Psoas muscle (tissue), 7 donors: ENCODE measurements at regions not wholly inside any gene's neighbourhood (a gene's known extent, or its start where the extent isn't known, plus 50 kb on each side); places are given as distances from the start of the nearest gene placed in this dataset.

Experiments
- ATAC-seq, 4 donors: fragments of 200-7000 bp; cut with Tn5 transposase; one replicate each; pipeline ENCODE4 v1.9.1; 2020; ENCODE audit warnings: moderate library complexity in 3 of 4, mild to moderate bottlenecking in 2 of 4
- DNase-seq, 2 donors: peaks; one replicate each; pipeline ENCODE4 v3.0.0-alpha.2; 2020
- H3K27ac ChIP-seq: fragments of 200-600 bp; one replicate; pipeline ENCODE4 v1.8.0; 2022
- H3K27me3 ChIP-seq, 3 donors: fragments of 200-600 bp in 1 of 3; one replicate each; pipeline versions ENCODE4 v1.6.1 to v1.8.0; 2013 to 2022; ENCODE audit warnings: low read length in 2 of 3, mild to moderate bottlenecking in 2 of 3, moderate library complexity in 1 of 3; ENCODE audit not compliant: insufficient read depth in 3 of 3
- H3K36me3 ChIP-seq, 2 donors: fragments of 200-600 bp in 1 of 2; one replicate each; pipeline versions ENCODE4 v1.6.1 to v1.8.0; 2013 to 2022; ENCODE audit warnings: low read depth in 1 of 2, mild to moderate bottlenecking in 1 of 2, moderate library complexity in 1 of 2; ENCODE audit not compliant: insufficient read depth in 1 of 2
- H3K4me1 ChIP-seq: fragments of 200-600 bp; one replicate; pipeline ENCODE4 v1.8.0; 2022
- H3K4me3 ChIP-seq: fragments of 200-600 bp; one replicate; pipeline ENCODE4 v1.8.0; 2022; ENCODE audit warnings: mild to moderate bottlenecking
- H3K9me3 ChIP-seq: fragments of 200-600 bp; one replicate; pipeline ENCODE4 v1.8.0; 2022
- WGBS, 3 donors: extraction: QIAGEN DNeasy Blood & Tissue Kit; methylation state at CpG; one replicate each; pipeline versions ENCODE4 v1.1.6 to v1.1.7; 2013; 5-methylcytosine and 5-hydroxymethylcytosine counted together
- intact Hi-C, 2 donors: fragments of 100-400 bp; cut with DNase I; formaldehyde crosslinking; loops; one replicate each; pipeline versions ENCODE4 v1.11.0 to v1.14.2; 2022
- TF ChIP-seq, protein P1 (sequence below): fragments of 200-600 bp; IDR thresholded peaks from one replicate; pipeline ENCODE4 v1.8.0; 2022; ENCODE audit warnings: antibody characterized with exemption
- donor health status: healthy with polysubstance abuse.
- donor health status: DM: no; HTN: no; CAD: no; lungs with moderate emphysema.
- donor health status: Bipolar disorder and iron deficiency.
- donor health status: healthy.
- donor health status: DM: yes; HTN: yes; CAD: no.
- donor health status: DM: no; HTN: no; CAD: no.
- donor health status: DM: yes; HTN: yes; CAD: no.

DNA sequence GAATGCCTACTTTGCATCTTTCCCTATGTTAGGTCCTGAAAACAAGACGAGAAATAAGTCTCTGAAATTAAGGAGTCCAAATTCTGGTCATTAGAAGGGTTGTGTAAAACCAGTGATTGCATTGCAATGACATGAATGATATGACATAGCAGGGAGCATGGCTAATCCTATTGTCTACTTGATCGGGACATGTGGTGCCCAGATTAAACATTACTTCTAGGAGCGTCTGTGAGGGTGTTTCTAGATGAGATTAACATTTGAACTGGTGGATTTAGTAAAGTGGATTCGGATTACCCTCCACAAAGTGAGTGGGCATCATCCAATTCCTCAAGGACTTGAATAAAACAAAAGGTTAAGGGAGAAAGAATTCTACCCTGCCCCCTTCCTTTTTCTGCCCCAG lies 434.9 kb upstream of the KLF6 start:
- ATAC-seq (no peak), DNase-seq (no peak)
- Histone ChIP-seq H3K9me3 (no peaks in the 10 kb centered on the region), H3K27me3 (no peaks in the 10 kb centered on the region), H3K4me3 (no peak overlapping the region), H3K4me1 (no peaks in the 10 kb centered on the region), H3K36me3 (no peaks in the 10 kb centered on the region), H3K27ac (no peak overlapping the region)
- TF ChIP-seq, protein P1, sequence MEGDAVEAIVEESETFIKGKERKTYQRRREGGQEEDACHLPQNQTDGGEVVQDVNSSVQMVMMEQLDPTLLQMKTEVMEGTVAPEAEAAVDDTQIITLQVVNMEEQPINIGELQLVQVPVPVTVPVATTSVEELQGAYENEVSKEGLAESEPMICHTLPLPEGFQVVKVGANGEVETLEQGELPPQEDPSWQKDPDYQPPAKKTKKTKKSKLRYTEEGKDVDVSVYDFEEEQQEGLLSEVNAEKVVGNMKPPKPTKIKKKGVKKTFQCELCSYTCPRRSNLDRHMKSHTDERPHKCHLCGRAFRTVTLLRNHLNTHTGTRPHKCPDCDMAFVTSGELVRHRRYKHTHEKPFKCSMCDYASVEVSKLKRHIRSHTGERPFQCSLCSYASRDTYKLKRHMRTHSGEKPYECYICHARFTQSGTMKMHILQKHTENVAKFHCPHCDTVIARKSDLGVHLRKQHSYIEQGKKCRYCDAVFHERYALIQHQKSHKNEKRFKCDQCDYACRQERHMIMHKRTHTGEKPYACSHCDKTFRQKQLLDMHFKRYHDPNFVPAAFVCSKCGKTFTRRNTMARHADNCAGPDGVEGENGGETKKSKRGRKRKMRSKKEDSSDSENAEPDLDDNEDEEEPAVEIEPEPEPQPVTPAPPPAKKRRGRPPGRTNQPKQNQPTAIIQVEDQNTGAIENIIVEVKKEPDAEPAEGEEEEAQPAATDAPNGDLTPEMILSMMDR = no peak
- WGBS, 3 donors = 62 to 79% (median 67%) methylated on average over 4 of the region's 4 CpGs
- intact Hi-C loops = no loop called here

DNA sequence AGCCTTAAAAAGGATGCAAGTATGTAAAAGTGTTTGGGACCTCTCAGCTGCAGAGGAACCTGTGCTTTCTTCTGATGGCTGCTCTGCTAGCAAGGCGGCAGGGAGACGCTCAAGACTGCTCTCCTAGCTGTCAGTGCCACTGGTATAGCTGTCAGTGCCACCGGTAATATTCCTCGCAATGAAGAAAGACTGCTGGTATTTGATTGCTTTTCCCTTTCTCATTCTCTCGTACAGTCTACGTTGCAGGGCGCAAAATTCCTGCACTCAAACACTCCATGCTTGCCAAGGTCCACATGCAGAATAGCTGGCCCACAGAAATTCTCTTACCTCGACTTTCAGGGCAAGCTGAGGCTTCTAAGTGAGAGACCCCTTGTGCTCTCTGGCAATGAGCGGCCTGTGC lies 432.6 kb upstream of the KLF6 start:
- intact Hi-C loops = no loop called here
- Histone ChIP-seq H3K27ac (no peak overlapping the region), H3K4me3 (no peak overlapping the region), H3K4me1 (no peaks in the 10 kb centered on the region), H3K27me3 (no peaks in the 10 kb centered on the region), H3K9me3 (no peaks in the 10 kb centered on the region), H3K36me3 (no peaks in the 10 kb centered on the region)
- TF ChIP-seq, protein P1 = no peak
- DNase-seq = no peak
- ATAC-seq = no peak
- WGBS, 3 donors = 76 to 84% (median 82%) methylated on average over 9 of the region's 9 CpGs

DNA sequence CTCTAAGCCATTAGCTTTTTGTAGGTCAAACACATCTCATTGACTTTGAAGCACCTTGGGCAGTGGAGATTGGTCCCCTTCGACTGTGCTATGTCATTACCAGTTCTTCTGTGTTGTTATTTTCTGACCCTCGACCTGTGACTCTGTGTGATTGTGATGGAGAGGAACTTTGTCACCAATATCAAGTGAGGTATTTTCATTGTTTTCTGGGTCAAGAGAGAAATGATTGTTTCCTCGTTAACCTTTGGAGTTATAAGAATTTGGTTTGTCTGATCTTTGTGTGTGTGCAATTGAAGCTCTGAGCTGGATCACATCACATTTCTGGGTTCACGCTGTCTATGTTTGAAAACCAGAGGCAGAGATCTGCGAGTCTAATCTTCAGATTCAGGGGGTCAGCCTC lies 432.2 kb upstream of the KLF6 start:
- intact Hi-C loops = no loop called here
- Histone ChIP-seq H3K4me1 (no peaks in the 10 kb centered on the region), H3K4me3 (no peak overlapping the region), H3K27me3 (no peaks in the 10 kb centered on the region), H3K27ac (no peak overlapping the region), H3K9me3 (no peaks in the 10 kb centered on the region), H3K36me3 (no peaks in the 10 kb centered on the region)
- 83 to 85% (median 85%) methylated on average over 5 of the region's 5 CpGs for WGBS, 3 donors
- no peak for DNase-seq
- TF ChIP-seq, protein P1 = no peak
- ATAC-seq = no peak

DNA sequence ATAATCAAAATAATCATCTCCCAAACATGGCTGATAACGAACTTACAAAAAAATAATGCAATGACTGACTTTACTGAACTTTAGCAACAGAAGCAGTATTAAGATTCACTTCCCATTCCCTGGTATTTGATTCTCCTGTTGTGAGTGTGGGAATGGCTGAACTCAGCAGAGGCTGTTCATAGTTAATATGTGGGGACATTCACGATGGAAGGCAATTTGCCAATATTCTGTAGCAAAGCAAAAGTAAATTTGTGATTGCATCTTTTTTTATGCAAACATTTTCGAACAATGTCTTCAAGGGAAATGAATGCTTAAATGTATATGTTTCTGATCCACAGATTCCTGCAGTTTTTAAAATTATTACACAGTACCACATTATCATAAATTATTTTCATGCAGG lies 431.7 kb upstream of the KLF6 start:
- Histone ChIP-seq H3K36me3 (no peaks in the 10 kb centered on the region), H3K4me3 (no peak overlapping the region), H3K4me1 (no peaks in the 10 kb centered on the region), H3K27me3 (no peaks in the 10 kb centered on the region), H3K27ac (no peak overlapping the region), H3K9me3 (no peaks in the 10 kb centered on the region)
- TF ChIP-seq, protein P1 = no peak
- intact Hi-C loops = no loop called here
- no peak for ATAC-seq
- DNase-seq = no peak
- WGBS, 3 donors = 57 to 66% (median 63%) methylated on average over 3 of the region's 3 CpGs

DNA sequence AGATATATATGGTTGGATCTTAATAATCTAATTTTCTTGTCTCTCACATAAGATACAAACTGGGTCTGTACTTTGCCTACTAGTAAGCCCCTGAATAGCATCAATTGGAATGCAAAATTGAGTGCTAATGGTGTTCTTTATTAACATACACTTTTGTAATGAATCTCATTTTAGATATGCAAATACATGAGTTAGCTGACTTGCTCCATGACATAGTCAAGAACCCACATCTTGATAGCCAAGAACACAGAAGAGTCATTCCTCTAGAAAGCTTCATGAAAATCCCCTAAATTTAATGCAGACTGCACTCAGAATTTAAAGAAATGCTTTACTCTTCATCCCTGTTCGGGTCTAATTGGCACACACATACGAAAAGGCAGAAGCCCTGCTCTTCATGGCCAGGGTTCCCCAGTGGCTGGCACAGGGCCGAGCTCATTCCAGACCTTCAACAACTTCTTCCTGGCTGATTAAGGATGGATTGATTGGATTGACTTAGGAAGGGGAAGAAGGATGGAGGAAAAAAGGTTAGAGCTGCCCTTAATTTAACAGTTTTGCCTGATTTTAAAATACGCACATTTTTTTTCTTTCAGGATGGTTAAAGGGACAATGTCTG lies 431.1 kb upstream of the KLF6 start:
- no peak for DNase-seq
- Histone ChIP-seq H3K4me3 (no peak overlapping the region), H3K27ac (no peak overlapping the region), H3K36me3 (no peaks in the 10 kb centered on the region), H3K9me3 (no peaks in the 10 kb centered on the region), H3K4me1 (no peaks in the 10 kb centered on the region), H3K27me3 (no peaks in the 10 kb centered on the region)
- ATAC-seq = no peak
- whole genome bisulfite sequencing, 3 donors = 55 to 70% (median 63%) methylated on average over 4 of the region's 4 CpGs
- intact Hi-C loops = no loop called here
- TF ChIP-seq, protein P1 = no peak
